ENCODE measurements at regions not wholly inside any gene's neighbourhood (a gene's known extent, or its start where the extent isn't known, plus 50 kb on each side); places are given as distances from the start of the nearest gene placed in this dataset.

GRCh38 chr14:49173765-49174373 is 412.3 kb downstream of the RPS29 start:
- no peaks in the 10 kb centered on the region for H3K27me3 ChIP-seq (replicated peaks in 1 of 2; ENCODE audit: control insufficient read depth in 2 of 2, extremely low read depth in 1 of 2, insufficient read depth in 2 of 2, low read length in 1 of 2)
- no peak overlapping the region for H3K27ac ChIP-seq (ENCODE audit: low read length)
- no peaks in the 10 kb centered on the region for H3K36me3 ChIP-seq (ENCODE audit: control insufficient read depth in 2 of 2, extremely low read depth in 1 of 2, insufficient read depth in 1 of 2, low read length in 1 of 2)
- H3K27me3 Mint-ChIP-seq = peaks cover 0 to 4% of the 10 kb centered on the region in 2 donors
- no peaks in the 10 kb centered on the region for H3K36me3 Mint-ChIP-seq
- ATAC-seq (replicated peaks in 1 of 4) = no peak
- peaks cover 3 to 6% (median 5%) of the 10 kb centered on the region in 3 donors for H3K9me3 Mint-ChIP-seq
- no peak overlapping the region for H3K4me3 Mint-ChIP-seq
- H3K4me1 ChIP-seq (ENCODE audit: control insufficient read depth in 1 of 2, extremely low read depth in 1 of 2, insufficient read depth in 2 of 2, low read length in 2 of 2) = no peaks in the 10 kb centered on the region
- WGBS (ENCODE audit: insufficient coverage) = 0% methylated on average over 2 of the region's 3 CpGs
- POLR2A ChIA-PET = no interaction called here
- DNase-seq = peak in 5 of 35 experiments; percentile 0 to 24 (median 3)
- H3K4me3 ChIP-seq (ENCODE audit: control insufficient read depth in 1 of 2, extremely low read depth in 1 of 2, low read length in 1 of 2) = no peak overlapping the region
- CTCF ChIA-PET = interaction anchor here (0.7 kb wide), 2 partner anchors 756 to 1590 kb away, joined by 5 to 6 read pairs; no protein-coding TSS in a partner anchor
- no peaks in the 10 kb centered on the region for H3K9me3 ChIP-seq
- H3K4me1 Mint-ChIP-seq = no peaks in the 10 kb centered on the region
- H3K27ac Mint-ChIP-seq = no peak overlapping the region

- Mint-ChIP-seq H3K4me1 (no peaks in the 10 kb centered on the region), H3K36me3 (no peaks in the 10 kb centered on the region), H3K4me3 (no peak overlapping the region), H3K27me3 (peaks cover 0 to 5% of the 10 kb centered on the region in 2 donors), H3K9me3 (no peaks in the 10 kb centered on the region), H3K27ac (no peak overlapping the region)
- no peaks in the 10 kb centered on the region for H3K4me1 ChIP-seq (ENCODE audit: control insufficient read depth in 1 of 2, extremely low read depth in 1 of 2, insufficient read depth in 2 of 2, low read length in 2 of 2)
- H3K27ac ChIP-seq (ENCODE audit: low read length) = no peak overlapping the region
- ChIA-PET POLR2A (no interaction called here), CTCF (no interaction called here)
- ATAC-seq (replicated peaks in 1 of 4) (no peak), DNase-seq (no peak)
- 75% methylated on average over 1 of the region's 2 CpGs for WGBS (ENCODE audit: insufficient coverage)
- H3K9me3 ChIP-seq = no peaks in the 10 kb centered on the region
- no peak overlapping the region for H3K4me3 ChIP-seq (ENCODE audit: control insufficient read depth in 1 of 2, extremely low read depth in 1 of 2, low read length in 1 of 2)
- no peaks in the 10 kb centered on the region for H3K27me3 ChIP-seq (replicated peaks in 1 of 2; ENCODE audit: control insufficient read depth in 2 of 2, extremely low read depth in 1 of 2, insufficient read depth in 2 of 2, low read length in 1 of 2)
- H3K36me3 ChIP-seq (ENCODE audit: control insufficient read depth in 2 of 2, extremely low read depth in 1 of 2, insufficient read depth in 1 of 2, low read length in 1 of 2) = no peaks in the 10 kb centered on the region
These were observed 422.1 kb downstream of the RPS29 start for GRCh38 chr14:49164074-49164473.

- Histone ChIP-seq H3K27ac (ENCODE audit: low read length) (no peak overlapping the region), H3K36me3 (ENCODE audit: control insufficient read depth in 2 of 2, extremely low read depth in 1 of 2, insufficient read depth in 1 of 2, low read length in 1 of 2) (no peaks in the 10 kb centered on the region), H3K9me3 (no peaks in the 10 kb centered on the region), H3K4me3 (ENCODE audit: control insufficient read depth in 1 of 2, extremely low read depth in 1 of 2, low read length in 1 of 2) (no peak overlapping the region), H3K4me1 (ENCODE audit: control insufficient read depth in 1 of 2, extremely low read depth in 1 of 2, insufficient read depth in 2 of 2, low read length in 2 of 2) (no peaks in the 10 kb centered on the region), H3K27me3 (replicated peaks in 1 of 2; ENCODE audit: control insufficient read depth in 2 of 2, extremely low read depth in 1 of 2, insufficient read depth in 2 of 2, low read length in 1 of 2) (no peaks in the 10 kb centered on the region)
- ATAC-seq (replicated peaks in 1 of 4) (no peak), DNase-seq (no peak)
- Mint-ChIP-seq H3K36me3 (no peaks in the 10 kb centered on the region), H3K27me3 (no peaks in the 10 kb centered on the region), H3K27ac (no peak overlapping the region), H3K9me3 (peaks cover 0 to 5% (median 0%) of the 10 kb centered on the region in 3 donors), H3K4me3 (no peak overlapping the region), H3K4me1 (no peaks in the 10 kb centered on the region)
- ChIA-PET POLR2A (no interaction called here), CTCF (no interaction called here)
- WGBS (ENCODE audit: insufficient coverage) = no CpG with 5 or more reads among the region's 2 CpGs
These were observed 425.2 kb downstream of the RPS29 start for GRCh38 chr14:49160983-49161382.

GRCh38 chr14:49159081-49159480 is 427.1 kb downstream of the RPS29 start:
- CTCF ChIA-PET = no interaction called here

GRCh38 chr14:49139593-49139992 is 446.6 kb downstream of the RPS29 start:
- no peak overlapping the region for H3K27ac Mint-ChIP-seq

More at GRCh38 chr14:49159081-49159480, 427.1 kb downstream of the RPS29 start:
- Mint-ChIP-seq H3K4me3 (no peak overlapping the region), H3K9me3 (peaks cover 0 to 5% (median 0%) of the 10 kb centered on the region in 3 donors), H3K36me3 (no peaks in the 10 kb centered on the region), H3K27me3 (no peaks in the 10 kb centered on the region), H3K4me1 (no peaks in the 10 kb centered on the region), H3K27ac (no peak overlapping the region)
- DNase-seq (no peak), ATAC-seq (replicated peaks in 1 of 4) (no peak)
- H3K4me3 ChIP-seq (ENCODE audit: control insufficient read depth in 1 of 2, extremely low read depth in 1 of 2, low read length in 1 of 2) = no peak overlapping the region
- no peaks in the 10 kb centered on the region for H3K27me3 ChIP-seq (replicated peaks in 1 of 2; ENCODE audit: control insufficient read depth in 2 of 2, extremely low read depth in 1 of 2, insufficient read depth in 2 of 2, low read length in 1 of 2)
- no peaks in the 10 kb centered on the region for H3K4me1 ChIP-seq (ENCODE audit: control insufficient read depth in 1 of 2, extremely low read depth in 1 of 2, insufficient read depth in 2 of 2, low read length in 2 of 2)
- POLR2A ChIA-PET = no interaction called here
- H3K9me3 ChIP-seq = no peaks in the 10 kb centered on the region
- no peak overlapping the region for H3K27ac ChIP-seq (ENCODE audit: low read length)
- H3K36me3 ChIP-seq (ENCODE audit: control insufficient read depth in 2 of 2, extremely low read depth in 1 of 2, insufficient read depth in 1 of 2, low read length in 1 of 2) = no peaks in the 10 kb centered on the region

GRCh38 chr14:49134940-49135339 is 451.2 kb downstream of the RPS29 start:
- H3K4me3 Mint-ChIP-seq = no peak overlapping the region
- no peaks in the 10 kb centered on the region for H3K36me3 Mint-ChIP-seq
- H3K27me3 Mint-ChIP-seq = peaks cover 0 to 4% of the 10 kb centered on the region in 2 donors
- H3K4me1 Mint-ChIP-seq = no peaks in the 10 kb centered on the region
- no CpG with 5 or more reads among the region's 3 CpGs for WGBS (ENCODE audit: insufficient coverage)
- ChIA-PET CTCF (no interaction called here), POLR2A (no interaction called here)
- H3K36me3 ChIP-seq (ENCODE audit: control insufficient read depth in 2 of 2, extremely low read depth in 1 of 2, insufficient read depth in 1 of 2, low read length in 1 of 2) = no peaks in the 10 kb centered on the region
- H3K27ac ChIP-seq (ENCODE audit: low read length) = no peak overlapping the region
- no peaks in the 10 kb centered on the region for H3K27me3 ChIP-seq (replicated peaks in 1 of 2; ENCODE audit: control insufficient read depth in 2 of 2, extremely low read depth in 1 of 2, insufficient read depth in 2 of 2, low read length in 1 of 2)
- H3K9me3 ChIP-seq = no peaks in the 10 kb centered on the region
- no peak overlapping the region for H3K4me3 ChIP-seq (ENCODE audit: control insufficient read depth in 1 of 2, extremely low read depth in 1 of 2, low read length in 1 of 2)
- ATAC-seq (replicated peaks in 1 of 4) (no peak), DNase-seq (peak in 1 of 35 experiments; percentile 1)
- no peak overlapping the region for H3K27ac Mint-ChIP-seq
- no peaks in the 10 kb centered on the region for H3K4me1 ChIP-seq (ENCODE audit: control insufficient read depth in 1 of 2, extremely low read depth in 1 of 2, insufficient read depth in 2 of 2, low read length in 2 of 2)
- H3K9me3 Mint-ChIP-seq = peaks cover 4 to 6% (median 5%) of the 10 kb centered on the region in 3 donors

More at GRCh38 chr14:49139593-49139992, 446.6 kb downstream of the RPS29 start:
- Mint-ChIP-seq H3K4me3 (no peak overlapping the region), H3K27me3 (no peaks in the 10 kb centered on the region), H3K9me3 (peaks cover 0 to 4% (median 3%) of the 10 kb centered on the region in 3 donors), H3K4me1 (no peaks in the 10 kb centered on the region), H3K36me3 (no peaks in the 10 kb centered on the region)
- H3K27me3 ChIP-seq (replicated peaks in 1 of 2; ENCODE audit: control insufficient read depth in 2 of 2, extremely low read depth in 1 of 2, insufficient read depth in 2 of 2, low read length in 1 of 2) = no peaks in the 10 kb centered on the region
- POLR2A ChIA-PET = no interaction called here
- H3K27ac ChIP-seq (ENCODE audit: low read length) = no peak overlapping the region
- no peaks in the 10 kb centered on the region for H3K36me3 ChIP-seq (ENCODE audit: control insufficient read depth in 2 of 2, extremely low read depth in 1 of 2, insufficient read depth in 1 of 2, low read length in 1 of 2)
- ATAC-seq (replicated peaks in 1 of 4) = no peak
- H3K4me1 ChIP-seq (ENCODE audit: control insufficient read depth in 1 of 2, extremely low read depth in 1 of 2, insufficient read depth in 2 of 2, low read length in 2 of 2) = no peaks in the 10 kb centered on the region
- no peak for DNase-seq
- CTCF ChIA-PET = no interaction called here
- no CpG with 5 or more reads among the region's 1 CpG for WGBS (ENCODE audit: insufficient coverage)
- H3K4me3 ChIP-seq (ENCODE audit: control insufficient read depth in 1 of 2, extremely low read depth in 1 of 2, low read length in 1 of 2) = no peak overlapping the region
- H3K9me3 ChIP-seq = no peaks in the 10 kb centered on the region

GRCh38 chr14:49121246-49121645 is 464.9 kb downstream of the RPS29 start:
- Mint-ChIP-seq H3K4me3 (no peak overlapping the region), H3K27ac (no peak overlapping the region), H3K4me1 (no peaks in the 10 kb centered on the region), H3K9me3 (peaks cover 2 to 14% (median 3%) of the 10 kb centered on the region in 3 donors), H3K27me3 (peaks cover 0 to 4% of the 10 kb centered on the region in 2 donors), H3K36me3 (no peaks in the 10 kb centered on the region)
- no peaks in the 10 kb centered on the region for H3K27me3 ChIP-seq (replicated peaks in 1 of 2; ENCODE audit: control insufficient read depth in 2 of 2, extremely low read depth in 1 of 2, insufficient read depth in 2 of 2, low read length in 1 of 2)
- no peak overlapping the region for H3K27ac ChIP-seq (ENCODE audit: low read length)
- ATAC-seq (replicated peaks in 1 of 4) (no peak), DNase-seq (no peak)
- no peaks in the 10 kb centered on the region for H3K4me1 ChIP-seq (ENCODE audit: control insufficient read depth in 1 of 2, extremely low read depth in 1 of 2, insufficient read depth in 2 of 2, low read length in 2 of 2)
- H3K9me3 ChIP-seq = no peaks in the 10 kb centered on the region
- no peak overlapping the region for H3K4me3 ChIP-seq (ENCODE audit: control insufficient read depth in 1 of 2, extremely low read depth in 1 of 2, low read length in 1 of 2)
- H3K36me3 ChIP-seq (ENCODE audit: control insufficient read depth in 2 of 2, extremely low read depth in 1 of 2, insufficient read depth in 1 of 2, low read length in 1 of 2) = no peaks in the 10 kb centered on the region
- ChIA-PET CTCF (no interaction called here), POLR2A (no interaction called here)
- WGBS (ENCODE audit: insufficient coverage) = 40% methylated on average over 1 of the region's 5 CpGs
